ENCODE measurements at regions not wholly inside any gene's neighbourhood (a gene's known extent, or its start where the extent isn't known, plus 50 kb on each side); places are given as distances from the start of the nearest gene placed in this dataset.

DNA sequence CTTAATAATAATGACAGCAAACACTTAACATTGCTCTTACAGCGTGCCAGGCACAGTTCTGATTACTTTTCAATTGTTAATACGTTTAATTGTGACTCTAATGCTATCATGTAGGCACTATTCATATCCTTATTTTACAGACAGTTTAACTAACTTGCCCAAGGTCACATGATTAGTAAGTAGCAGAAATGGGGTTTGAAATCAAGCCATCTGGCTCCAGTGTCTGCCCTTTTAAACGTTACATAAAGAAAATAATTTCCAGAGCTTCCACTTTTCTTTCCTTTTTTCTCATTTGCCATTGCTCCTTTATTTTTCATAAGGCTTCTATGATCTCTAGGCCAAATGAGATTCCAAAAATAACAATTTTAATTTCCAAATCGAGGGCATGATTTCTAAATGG is 50.6 kb upstream of the IKZF2 start:
- Histone ChIP-seq H3K79me2 (replicated peaks; ENCODE audit: insufficient read depth, low read length) (no peaks in the 10 kb centered on the region), H3K4me2 (ENCODE audit: low read length) (no peak overlapping the region), H3K4me3 (ENCODE audit: low read length) (no peak overlapping the region), H2AFZ (ENCODE audit: low read depth, low read length) (no peak overlapping the region), H4K20me1 (ENCODE audit: insufficient read depth) (no peaks in the 10 kb centered on the region), H3K9ac (ENCODE audit: low read length) (no peak overlapping the region), H3K27ac (ENCODE audit: low read length) (no peak overlapping the region), H3F3A (ENCODE audit: insufficient read depth, low read length, poor library complexity, severe bottlenecking) (no peaks in the 10 kb centered on the region), H3K9me2 (ENCODE audit: insufficient read depth, low read length) (no peaks in the 10 kb centered on the region), H3K27me3 (ENCODE audit: insufficient read depth, low read depth, low read length) (no peaks in the 10 kb centered on the region), H3K9me3 (ENCODE audit: low read length) (no peaks in the 10 kb centered on the region), H3K36me3 (ENCODE audit: insufficient read depth, low read length) (no peaks in the 10 kb centered on the region)
- TF ChIP-seq RAD21 (conservative IDR thresholded peaks at IDR 0.05) (no peak), SMC3 (conservative IDR thresholded peaks at IDR 0.05; ENCODE audit: poor library complexity) (no peak), POLR2AphosphoS5 (IDR thresholded peaks at IDR 0.05) (no peak), EP300 (conservative IDR thresholded peaks at IDR 0.05; ENCODE audit: poor library complexity, severe bottlenecking) (no peak), TAF1 (IDR thresholded peaks at IDR 0.05; ENCODE audit: low read depth) (no peak), MXI1 (conservative IDR thresholded peaks at IDR 0.05; ENCODE audit: poor library complexity, severe bottlenecking) (no peak), EZH2 (IDR thresholded peaks at IDR 0.05; ENCODE audit: borderline replicate concordance, insufficient read depth, low read length, poor library complexity, severe bottlenecking) (no peak)
- TF ChIP-seq, protein P1, sequence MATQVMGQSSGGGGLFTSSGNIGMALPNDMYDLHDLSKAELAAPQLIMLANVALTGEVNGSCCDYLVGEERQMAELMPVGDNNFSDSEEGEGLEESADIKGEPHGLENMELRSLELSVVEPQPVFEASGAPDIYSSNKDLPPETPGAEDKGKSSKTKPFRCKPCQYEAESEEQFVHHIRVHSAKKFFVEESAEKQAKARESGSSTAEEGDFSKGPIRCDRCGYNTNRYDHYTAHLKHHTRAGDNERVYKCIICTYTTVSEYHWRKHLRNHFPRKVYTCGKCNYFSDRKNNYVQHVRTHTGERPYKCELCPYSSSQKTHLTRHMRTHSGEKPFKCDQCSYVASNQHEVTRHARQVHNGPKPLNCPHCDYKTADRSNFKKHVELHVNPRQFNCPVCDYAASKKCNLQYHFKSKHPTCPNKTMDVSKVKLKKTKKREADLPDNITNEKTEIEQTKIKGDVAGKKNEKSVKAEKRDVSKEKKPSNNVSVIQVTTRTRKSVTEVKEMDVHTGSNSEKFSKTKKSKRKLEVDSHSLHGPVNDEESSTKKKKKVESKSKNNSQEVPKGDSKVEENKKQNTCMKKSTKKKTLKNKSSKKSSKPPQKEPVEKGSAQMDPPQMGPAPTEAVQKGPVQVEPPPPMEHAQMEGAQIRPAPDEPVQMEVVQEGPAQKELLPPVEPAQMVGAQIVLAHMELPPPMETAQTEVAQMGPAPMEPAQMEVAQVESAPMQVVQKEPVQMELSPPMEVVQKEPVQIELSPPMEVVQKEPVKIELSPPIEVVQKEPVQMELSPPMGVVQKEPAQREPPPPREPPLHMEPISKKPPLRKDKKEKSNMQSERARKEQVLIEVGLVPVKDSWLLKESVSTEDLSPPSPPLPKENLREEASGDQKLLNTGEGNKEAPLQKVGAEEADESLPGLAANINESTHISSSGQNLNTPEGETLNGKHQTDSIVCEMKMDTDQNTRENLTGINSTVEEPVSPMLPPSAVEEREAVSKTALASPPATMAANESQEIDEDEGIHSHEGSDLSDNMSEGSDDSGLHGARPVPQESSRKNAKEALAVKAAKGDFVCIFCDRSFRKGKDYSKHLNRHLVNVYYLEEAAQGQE (IDR thresholded peaks at IDR 0.05; ENCODE audit: borderline replicate concordance), result no peak
- TF ChIP-seq, protein P2, sequence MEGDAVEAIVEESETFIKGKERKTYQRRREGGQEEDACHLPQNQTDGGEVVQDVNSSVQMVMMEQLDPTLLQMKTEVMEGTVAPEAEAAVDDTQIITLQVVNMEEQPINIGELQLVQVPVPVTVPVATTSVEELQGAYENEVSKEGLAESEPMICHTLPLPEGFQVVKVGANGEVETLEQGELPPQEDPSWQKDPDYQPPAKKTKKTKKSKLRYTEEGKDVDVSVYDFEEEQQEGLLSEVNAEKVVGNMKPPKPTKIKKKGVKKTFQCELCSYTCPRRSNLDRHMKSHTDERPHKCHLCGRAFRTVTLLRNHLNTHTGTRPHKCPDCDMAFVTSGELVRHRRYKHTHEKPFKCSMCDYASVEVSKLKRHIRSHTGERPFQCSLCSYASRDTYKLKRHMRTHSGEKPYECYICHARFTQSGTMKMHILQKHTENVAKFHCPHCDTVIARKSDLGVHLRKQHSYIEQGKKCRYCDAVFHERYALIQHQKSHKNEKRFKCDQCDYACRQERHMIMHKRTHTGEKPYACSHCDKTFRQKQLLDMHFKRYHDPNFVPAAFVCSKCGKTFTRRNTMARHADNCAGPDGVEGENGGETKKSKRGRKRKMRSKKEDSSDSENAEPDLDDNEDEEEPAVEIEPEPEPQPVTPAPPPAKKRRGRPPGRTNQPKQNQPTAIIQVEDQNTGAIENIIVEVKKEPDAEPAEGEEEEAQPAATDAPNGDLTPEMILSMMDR (IDR thresholded peaks at IDR 0.05; ENCODE audit: poor library complexity, severe bottlenecking), result no peak

DNA sequence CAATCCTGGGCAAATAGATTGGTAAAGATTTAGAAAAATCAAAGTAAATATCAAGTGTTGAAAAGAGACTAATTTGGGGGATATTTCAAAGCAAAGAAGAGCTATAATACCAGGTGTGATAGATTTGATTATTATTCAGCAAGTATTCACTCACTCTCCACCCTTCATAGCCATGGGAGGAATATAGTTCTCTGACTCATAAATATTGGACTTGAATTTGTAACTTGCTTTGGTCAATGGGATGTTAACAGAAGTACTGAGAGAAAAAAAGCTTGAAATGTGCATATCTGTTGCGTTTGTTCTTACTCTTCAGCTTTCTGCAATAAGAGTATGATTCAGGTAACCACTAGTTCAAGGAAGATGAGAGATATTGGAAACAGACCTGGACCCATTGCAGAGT is 54.5 kb upstream of the IKZF2 start:
- Histone ChIP-seq H3K36me3 (ENCODE audit: insufficient read depth, low read length) (no peaks in the 10 kb centered on the region), H3K9me2 (ENCODE audit: insufficient read depth, low read length) (no peaks in the 10 kb centered on the region), H3K79me2 (replicated peaks; ENCODE audit: insufficient read depth, low read length) (no peaks in the 10 kb centered on the region), H4K20me1 (ENCODE audit: insufficient read depth) (no peaks in the 10 kb centered on the region), H3K9me3 (ENCODE audit: low read length) (no peaks in the 10 kb centered on the region), H2AFZ (ENCODE audit: low read depth, low read length) (no peak overlapping the region), H3K27ac (ENCODE audit: low read length) (no peak overlapping the region), H3K4me2 (ENCODE audit: low read length) (no peak overlapping the region), H3F3A (ENCODE audit: insufficient read depth, low read length, poor library complexity, severe bottlenecking) (no peaks in the 10 kb centered on the region), H3K9ac (ENCODE audit: low read length) (no peak overlapping the region), H3K4me3 (ENCODE audit: low read length) (no peak overlapping the region), H3K27me3 (ENCODE audit: insufficient read depth, low read depth, low read length) (no peaks in the 10 kb centered on the region)
- TF ChIP-seq, protein P1 (IDR thresholded peaks at IDR 0.05; ENCODE audit: borderline replicate concordance), result no peak
- TF ChIP-seq EZH2 (IDR thresholded peaks at IDR 0.05; ENCODE audit: borderline replicate concordance, insufficient read depth, low read length, poor library complexity, severe bottlenecking), result no peak
- TF ChIP-seq RAD21 (conservative IDR thresholded peaks at IDR 0.05), result no peak
- TF ChIP-seq TAF1 (IDR thresholded peaks at IDR 0.05; ENCODE audit: low read depth), result no peak
- no peak for TF ChIP-seq MXI1 (conservative IDR thresholded peaks at IDR 0.05; ENCODE audit: poor library complexity, severe bottlenecking)
- TF ChIP-seq, protein P2 (IDR thresholded peaks at IDR 0.05; ENCODE audit: poor library complexity, severe bottlenecking), result no peak
- TF ChIP-seq POLR2AphosphoS5 (IDR thresholded peaks at IDR 0.05), result no peak
- TF ChIP-seq EP300 (conservative IDR thresholded peaks at IDR 0.05; ENCODE audit: poor library complexity, severe bottlenecking), result no peak
- TF ChIP-seq SMC3 (conservative IDR thresholded peaks at IDR 0.05; ENCODE audit: poor library complexity), result no peak
